KMS-11 (cell line): ENCODE measurements at regions not wholly inside any gene's neighbourhood (a gene's known extent, or its start where the extent isn't known, plus 50 kb on each side); places are given as distances from the start of the nearest gene placed in this dataset.

ENCODE experiments used
- H2AFZ ChIP-seq: fragments of 200-600 bp; sonication (generic); 2 replicates; pipeline ENCODE4 v1.6.1; 2016; ENCODE audit warnings: antibody characterized with exemption, mixed run types, low read depth
- H3K27ac ChIP-seq: fragments of 200-600 bp; sonication (generic); 2 replicates; pipeline ENCODE4 v1.6.1; 2016; ENCODE audit warnings: mild to moderate bottlenecking, mixed run types
- H3K27me3 ChIP-seq: fragments of 200-600 bp; sonication (generic); 2 replicates; pipeline ENCODE4 v1.6.1; 2017; ENCODE audit warnings: mild to moderate bottlenecking, low read depth, mixed run types, moderate library complexity; ENCODE audit not compliant: insufficient read depth
- H3K36me3 ChIP-seq: fragments of 200-600 bp; sonication (generic); 2 replicates; pipeline ENCODE4 v1.6.1; 2017; ENCODE audit warnings: mild to moderate bottlenecking, mixed run types; ENCODE audit not compliant: insufficient read depth
- H3K4me1 ChIP-seq: fragments of 200-600 bp; sonication (generic); 2 replicates; pipeline ENCODE4 v1.6.1; 2016; ENCODE audit warnings: mild to moderate bottlenecking, low read depth, mixed run types; ENCODE audit not compliant: poor library complexity, severe bottlenecking
- H3K4me2 ChIP-seq: fragments of 200-600 bp; sonication (generic); 2 replicates; pipeline ENCODE4 v1.7.0; 2016; ENCODE audit warnings: mild to moderate bottlenecking, mixed run types
- H3K4me3 ChIP-seq: fragments of 200-600 bp; sonication (generic); IDR thresholded peaks from 2 replicates; pipeline ENCODE4 v1.6.1; 2017; ENCODE audit warnings: low read depth, low read length, mixed read lengths; ENCODE audit not compliant: insufficient read depth
- H3K79me2 ChIP-seq: fragments of 200-600 bp; sonication (generic); 2 replicates; pipeline ENCODE4 v1.6.1; 2016; ENCODE audit warnings: low read depth, mixed run types; ENCODE audit not compliant: insufficient read depth
- H3K9ac ChIP-seq: fragments of 200-600 bp; sonication (generic); 2 replicates; pipeline ENCODE4 v1.6.1; 2016; ENCODE audit warnings: mild to moderate bottlenecking, mixed run types
- H4K20me1 ChIP-seq: fragments of 200-600 bp; sonication (generic); 2 replicates; pipeline ENCODE4 v1.6.1; 2016; ENCODE audit warnings: mild to moderate bottlenecking, mixed run types; ENCODE audit not compliant: insufficient read depth
- TF ChIP-seq, protein P1 (sequence below): fragments of 200-600 bp; sonication (generic); conservative IDR thresholded peaks from 2 replicates; pipeline ENCODE4 v1.6.1; 2017; ENCODE audit warnings: low read depth, mild to moderate bottlenecking, antibody characterized with exemption, low read length, moderate library complexity, mixed read lengths

DNA sequence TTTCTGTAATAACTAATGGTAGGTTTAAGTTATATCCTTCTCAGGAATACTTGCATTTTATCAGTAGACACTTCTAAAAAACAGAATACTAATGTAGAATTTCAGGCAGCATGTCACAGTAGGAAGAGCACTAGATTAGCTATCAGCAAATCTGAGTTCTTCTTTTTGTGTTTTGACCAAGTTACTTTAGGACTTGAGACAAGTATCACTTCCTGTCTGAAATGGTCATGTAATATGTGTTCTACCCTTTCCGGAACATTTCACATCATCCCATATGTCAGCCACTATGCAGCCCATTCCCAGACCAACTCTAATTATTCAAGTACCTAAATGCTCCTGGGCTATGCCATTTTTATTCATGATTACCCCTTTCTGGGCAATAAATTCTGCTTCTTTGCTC is 401.8 kb upstream of the RPS6KA3 start:
- H3K36me3 ChIP-seq: no peaks in the 10 kb centered on the region
- H3K4me2 ChIP-seq: no peak overlapping the region
- H3K79me2 ChIP-seq: no peaks in the 10 kb centered on the region
- no peaks in the 10 kb centered on the region for H3K27me3 ChIP-seq
- H3K4me3 ChIP-seq: no peak overlapping the region
- H3K27ac ChIP-seq: no peak overlapping the region
- no peak overlapping the region for H3K9ac ChIP-seq
- no peak overlapping the region for H2AFZ ChIP-seq
- TF ChIP-seq, protein P1, sequence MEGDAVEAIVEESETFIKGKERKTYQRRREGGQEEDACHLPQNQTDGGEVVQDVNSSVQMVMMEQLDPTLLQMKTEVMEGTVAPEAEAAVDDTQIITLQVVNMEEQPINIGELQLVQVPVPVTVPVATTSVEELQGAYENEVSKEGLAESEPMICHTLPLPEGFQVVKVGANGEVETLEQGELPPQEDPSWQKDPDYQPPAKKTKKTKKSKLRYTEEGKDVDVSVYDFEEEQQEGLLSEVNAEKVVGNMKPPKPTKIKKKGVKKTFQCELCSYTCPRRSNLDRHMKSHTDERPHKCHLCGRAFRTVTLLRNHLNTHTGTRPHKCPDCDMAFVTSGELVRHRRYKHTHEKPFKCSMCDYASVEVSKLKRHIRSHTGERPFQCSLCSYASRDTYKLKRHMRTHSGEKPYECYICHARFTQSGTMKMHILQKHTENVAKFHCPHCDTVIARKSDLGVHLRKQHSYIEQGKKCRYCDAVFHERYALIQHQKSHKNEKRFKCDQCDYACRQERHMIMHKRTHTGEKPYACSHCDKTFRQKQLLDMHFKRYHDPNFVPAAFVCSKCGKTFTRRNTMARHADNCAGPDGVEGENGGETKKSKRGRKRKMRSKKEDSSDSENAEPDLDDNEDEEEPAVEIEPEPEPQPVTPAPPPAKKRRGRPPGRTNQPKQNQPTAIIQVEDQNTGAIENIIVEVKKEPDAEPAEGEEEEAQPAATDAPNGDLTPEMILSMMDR: no peak
- no peaks in the 10 kb centered on the region for H4K20me1 ChIP-seq
- no peaks in the 10 kb centered on the region for H3K4me1 ChIP-seq

DNA sequence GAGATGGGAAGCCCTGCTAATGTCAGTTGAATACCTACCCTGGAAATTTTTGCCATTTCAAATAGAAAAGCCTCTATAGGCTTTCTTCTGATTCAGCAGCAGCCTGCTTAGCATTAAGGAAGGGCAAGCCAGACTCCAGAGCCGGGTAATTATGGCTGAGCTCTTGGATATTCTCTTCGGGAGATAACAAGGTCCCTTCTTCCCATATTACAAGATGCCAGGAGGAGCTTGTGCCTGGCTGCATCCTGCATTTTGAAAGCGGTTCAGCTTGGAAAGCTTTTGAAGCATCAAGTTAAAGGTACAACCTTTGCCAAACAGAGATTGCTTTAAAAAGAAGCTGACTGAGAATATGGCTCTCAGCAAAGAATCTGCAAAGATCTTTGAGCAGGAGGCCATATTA is 399.6 kb upstream of the RPS6KA3 start:
- no peaks in the 10 kb centered on the region for H3K27me3 ChIP-seq
- H3K4me1 ChIP-seq: no peaks in the 10 kb centered on the region
- H3K36me3 ChIP-seq: no peaks in the 10 kb centered on the region
- no peak overlapping the region for H3K4me2 ChIP-seq
- no peaks in the 10 kb centered on the region for H3K79me2 ChIP-seq
- no peak overlapping the region for H3K27ac ChIP-seq
- TF ChIP-seq, protein P1: no peak
- no peak overlapping the region for H2AFZ ChIP-seq
- no peak overlapping the region for H3K4me3 ChIP-seq
- no peak overlapping the region for H3K9ac ChIP-seq
- no peaks in the 10 kb centered on the region for H4K20me1 ChIP-seq

DNA sequence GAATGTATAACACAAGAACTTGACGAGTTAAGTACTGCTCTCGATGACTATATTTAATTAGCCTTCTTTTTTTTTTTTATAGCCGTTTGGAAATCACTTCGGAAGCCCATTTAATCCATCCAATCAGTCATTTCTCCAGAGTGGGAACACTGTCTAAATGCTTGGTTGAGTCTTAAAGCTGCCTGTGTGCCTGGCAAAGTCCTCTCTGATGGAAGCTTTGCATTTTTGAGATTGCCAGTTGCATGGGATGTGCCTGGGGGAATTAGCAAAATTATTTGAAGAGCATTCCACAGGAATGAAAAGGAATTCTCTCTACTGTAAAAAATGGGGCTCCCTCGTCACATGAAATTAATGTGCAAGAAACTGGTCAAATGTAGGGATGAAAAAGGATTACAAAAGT is 398.8 kb upstream of the RPS6KA3 start:
- Histone ChIP-seq H3K9ac (no peak overlapping the region), H3K4me1 (no peaks in the 10 kb centered on the region), H3K36me3 (no peaks in the 10 kb centered on the region), H3K79me2 (no peaks in the 10 kb centered on the region), H3K27ac (no peak overlapping the region), H3K4me3 (no peak overlapping the region), H3K4me2 (no peak overlapping the region), H3K27me3 (no peaks in the 10 kb centered on the region), H2AFZ (no peak overlapping the region), H4K20me1 (no peaks in the 10 kb centered on the region)
- TF ChIP-seq, protein P1: no peak

DNA sequence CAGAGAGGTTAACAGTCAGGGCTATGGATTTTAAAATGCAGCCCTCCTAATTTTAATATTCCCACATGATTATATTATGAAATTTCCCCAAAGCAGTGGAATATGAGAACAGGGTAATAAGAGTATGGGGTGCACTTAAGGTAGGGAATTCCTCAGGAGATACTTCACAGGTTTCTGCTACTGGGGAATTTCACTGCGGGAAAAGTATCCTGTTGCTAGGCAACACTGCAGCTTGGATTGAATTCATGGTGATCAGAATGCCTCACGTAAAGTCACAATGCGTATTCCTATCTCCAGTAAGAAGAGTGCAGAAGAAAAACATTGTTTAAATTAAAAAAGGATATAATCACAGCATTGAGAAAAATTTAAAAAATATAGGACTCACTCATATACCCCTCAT is 398.1 kb upstream of the RPS6KA3 start:
- no peak overlapping the region for H2AFZ ChIP-seq
- H3K9ac ChIP-seq: no peak overlapping the region
- no peaks in the 10 kb centered on the region for H3K36me3 ChIP-seq
- H3K4me3 ChIP-seq: no peak overlapping the region
- no peaks in the 10 kb centered on the region for H3K79me2 ChIP-seq
- TF ChIP-seq, protein P1: no peak
- no peaks in the 10 kb centered on the region for H4K20me1 ChIP-seq
- no peaks in the 10 kb centered on the region for H3K4me1 ChIP-seq
- H3K27ac ChIP-seq: no peak overlapping the region
- H3K27me3 ChIP-seq: no peaks in the 10 kb centered on the region
- no peak overlapping the region for H3K4me2 ChIP-seq

DNA sequence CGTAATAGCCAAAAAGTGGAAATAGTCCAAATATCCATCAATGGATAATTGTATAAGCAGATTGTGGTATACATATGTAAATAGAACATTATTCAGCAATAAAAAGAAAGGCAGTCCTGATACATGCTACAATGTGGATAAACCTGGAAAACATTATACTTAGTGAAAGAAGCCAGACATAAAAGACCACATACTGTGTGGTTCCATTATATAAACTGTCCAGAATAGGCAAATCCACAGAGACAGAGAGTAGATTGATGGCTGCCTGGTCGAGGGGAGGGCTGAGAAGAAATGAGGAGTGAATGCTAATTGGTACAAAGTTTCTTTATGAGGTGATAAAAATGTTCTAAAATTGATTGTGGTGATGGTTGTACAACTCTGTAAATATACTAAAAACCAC is 397.4 kb upstream of the RPS6KA3 start:
- no peaks in the 10 kb centered on the region for H3K79me2 ChIP-seq
- no peaks in the 10 kb centered on the region for H3K36me3 ChIP-seq
- TF ChIP-seq, protein P1: no peak
- no peak overlapping the region for H2AFZ ChIP-seq
- H3K27ac ChIP-seq: no peak overlapping the region
- no peak overlapping the region for H3K9ac ChIP-seq
- H4K20me1 ChIP-seq: no peaks in the 10 kb centered on the region
- H3K4me3 ChIP-seq: no peak overlapping the region
- H3K27me3 ChIP-seq: no peaks in the 10 kb centered on the region
- no peaks in the 10 kb centered on the region for H3K4me1 ChIP-seq
- no peak overlapping the region for H3K4me2 ChIP-seq
